GM21723 (cell line): ENCODE measurements at regions not wholly inside any gene's neighbourhood (a gene's known extent, or its start where the extent isn't known, plus 50 kb on each side); places are given as distances from the start of the nearest gene placed in this dataset.
"Not testable (repeated sequence)": the region's sequence is repeated elsewhere in the genome, so short reads cannot be mapped to it uniquely, and the experiment has no call there.

Experiments used
- ATAC-seq: cut with Tn5 transposase; IDR thresholded peaks from one replicate; pipeline ENCODE4 v1.9.1; 2021; ENCODE audit warnings: mild to moderate bottlenecking, moderate library complexity; ENCODE audit not compliant: unreplicated experiment

GRCh38 chr4:13678186-13678924 is 50.8 kb upstream of the BOD1L1 start:
- ATAC-seq: no peak

- ATAC-seq: no peak
These were observed 54.0 kb upstream of the BOD1L1 start for GRCh38 chr4:13681570-13681969.

DNA sequence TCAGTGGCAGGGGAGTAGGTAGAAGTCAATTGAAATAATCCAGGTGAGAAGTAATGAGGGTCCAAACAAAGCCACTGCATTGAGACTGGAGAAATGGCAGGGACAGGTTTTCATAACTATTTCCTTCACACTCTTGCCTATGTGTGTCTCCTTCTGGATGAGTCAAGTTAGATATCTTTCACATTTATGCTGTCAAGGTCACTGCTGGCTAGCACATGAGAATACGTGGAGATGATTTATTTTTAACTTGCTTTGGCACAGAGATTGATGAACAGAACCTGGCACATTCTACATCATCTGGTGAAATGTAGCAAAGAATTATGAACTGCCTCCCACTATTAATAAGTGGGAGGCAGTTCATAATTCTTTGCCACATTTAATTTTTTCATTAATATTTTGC is 66.7 kb upstream of the BOD1L1 start:
- ATAC-seq: no peak

DNA sequence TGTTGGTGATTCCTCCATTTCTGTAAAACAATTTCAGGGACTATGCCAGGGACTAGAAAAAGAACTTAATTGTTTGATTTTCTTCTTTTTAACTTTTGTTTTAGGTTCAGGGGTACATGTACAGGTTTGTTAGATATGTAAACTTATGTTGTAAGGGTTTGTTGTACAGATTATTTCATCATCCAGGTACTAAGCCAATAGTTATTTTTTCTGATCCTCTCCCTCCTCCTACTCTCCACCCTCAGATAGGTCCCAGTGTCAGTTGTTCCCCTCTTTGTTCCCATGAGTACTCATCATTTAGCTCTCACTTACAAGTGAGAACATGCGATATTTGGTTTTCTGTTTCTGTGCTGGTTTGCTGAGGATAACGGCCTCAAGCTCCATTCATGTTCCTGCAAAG is 70.8 kb upstream of the BOD1L1 start:
- no peak for ATAC-seq

GRCh38 chr4:13700021-13700857 is 72.7 kb upstream of the BOD1L1 start:
- no peak for ATAC-seq

DNA sequence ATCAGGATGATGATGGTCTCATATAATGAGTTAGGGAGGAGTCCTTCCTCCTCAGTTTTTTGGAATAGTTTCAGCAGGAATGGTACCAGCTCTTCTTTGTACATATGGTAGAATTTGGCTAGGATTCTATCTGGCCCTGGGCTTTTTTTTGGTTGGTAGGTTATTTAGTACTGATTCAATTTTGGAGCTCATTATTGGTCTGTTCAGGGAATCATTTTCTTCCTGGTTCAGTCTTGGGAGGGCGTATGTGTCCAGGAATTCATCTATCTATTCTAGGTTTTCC is 73.3 kb upstream of the BOD1L1 start:
- ATAC-seq: not testable (repeated sequence)

DNA sequence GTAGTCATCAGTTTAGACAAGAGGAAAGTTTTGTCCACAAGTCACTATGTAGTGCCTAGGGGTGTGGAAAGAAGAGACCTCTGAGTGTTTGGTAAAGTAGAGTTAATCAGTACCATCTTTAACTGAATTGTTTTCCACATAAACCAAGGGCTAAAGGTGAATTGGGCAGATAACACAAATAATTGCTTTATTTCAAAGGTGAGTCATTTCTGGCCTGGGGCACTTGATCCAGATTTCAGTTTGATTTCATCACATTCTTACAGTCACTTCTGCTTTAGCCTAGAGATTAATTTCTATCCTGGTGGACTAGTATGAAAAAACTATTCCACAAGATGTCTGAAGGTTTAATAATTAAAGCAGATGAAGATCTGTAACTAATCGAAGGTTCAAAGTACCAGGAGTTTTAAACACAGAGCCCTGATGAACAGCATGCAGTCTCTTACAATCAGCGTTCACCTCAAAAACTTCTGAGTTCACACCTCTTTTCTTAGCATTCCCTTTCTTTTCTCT is 74.5 kb upstream of the BOD1L1 start:
- no peak for ATAC-seq

DNA sequence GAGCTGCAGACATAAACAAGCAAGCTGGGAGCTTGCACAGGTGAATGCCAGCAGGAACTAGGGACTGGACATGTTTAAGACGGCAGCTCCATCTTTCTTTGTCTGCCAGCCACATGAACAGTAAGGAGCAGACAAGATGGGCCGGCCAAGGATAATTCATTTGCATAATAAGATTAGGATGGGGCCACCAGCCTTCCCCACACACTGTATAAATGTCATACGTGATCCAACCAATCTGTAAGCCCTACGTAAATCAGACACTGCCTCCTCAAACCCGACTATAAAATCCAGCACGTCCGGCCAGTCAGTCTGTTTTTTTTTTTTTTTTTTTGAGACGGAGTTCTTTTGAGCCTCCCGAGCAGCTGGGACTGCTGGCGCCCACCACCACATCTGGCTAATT is 75.6 kb upstream of the BOD1L1 start:
- ATAC-seq: no peak

DNA sequence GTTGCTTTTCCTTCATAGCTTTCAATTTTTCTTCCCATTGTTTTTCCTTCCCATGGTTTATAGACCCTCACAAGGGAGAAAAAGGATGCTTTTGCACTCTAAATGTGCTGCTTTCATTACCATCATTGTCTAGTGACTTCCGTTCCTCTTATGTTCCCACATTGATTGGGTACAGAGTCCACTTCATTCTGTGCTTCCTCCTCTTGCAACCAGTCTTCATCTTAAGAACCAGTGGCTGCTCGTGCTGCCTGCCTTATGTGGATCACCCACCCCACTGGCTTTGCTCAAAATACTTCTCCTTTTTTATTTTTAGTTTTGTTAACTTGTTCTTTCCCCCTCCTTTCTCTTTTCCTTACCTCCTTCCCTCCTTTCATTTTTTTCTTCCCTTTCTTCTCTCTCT is 76.5 kb upstream of the BOD1L1 start:
- ATAC-seq: no peak

GRCh38 chr4:13704761-13705160 is 77.2 kb upstream of the BOD1L1 start:
- no peak for ATAC-seq

- ATAC-seq: no peak
These were observed 78.1 kb upstream of the BOD1L1 start for GRCh38 chr4:13705521-13706041.

DNA sequence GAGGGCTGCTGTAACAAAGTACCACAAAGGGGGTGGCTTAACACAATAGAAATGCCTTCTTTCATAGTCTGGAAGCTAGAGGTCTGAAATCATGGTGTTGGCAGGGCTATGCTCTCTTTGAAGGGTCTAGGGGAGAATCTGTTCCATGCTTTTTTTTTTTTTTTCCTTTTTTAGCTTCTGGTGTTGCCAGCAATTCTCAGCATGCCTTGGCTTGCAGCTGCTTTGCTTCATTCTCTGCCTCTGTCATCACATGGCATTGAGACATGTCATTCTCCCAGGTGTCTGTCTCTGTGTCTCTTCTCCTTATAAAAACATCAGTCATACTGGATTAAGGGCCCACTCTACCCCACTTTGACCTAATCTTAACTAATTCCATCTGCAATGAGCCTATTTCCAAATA is 78.6 kb upstream of the BOD1L1 start:
- ATAC-seq: no peak

- ATAC-seq: no peak
These were observed 79.2 kb upstream of the BOD1L1 start for GRCh38 chr4:13706716-13707115.

DNA sequence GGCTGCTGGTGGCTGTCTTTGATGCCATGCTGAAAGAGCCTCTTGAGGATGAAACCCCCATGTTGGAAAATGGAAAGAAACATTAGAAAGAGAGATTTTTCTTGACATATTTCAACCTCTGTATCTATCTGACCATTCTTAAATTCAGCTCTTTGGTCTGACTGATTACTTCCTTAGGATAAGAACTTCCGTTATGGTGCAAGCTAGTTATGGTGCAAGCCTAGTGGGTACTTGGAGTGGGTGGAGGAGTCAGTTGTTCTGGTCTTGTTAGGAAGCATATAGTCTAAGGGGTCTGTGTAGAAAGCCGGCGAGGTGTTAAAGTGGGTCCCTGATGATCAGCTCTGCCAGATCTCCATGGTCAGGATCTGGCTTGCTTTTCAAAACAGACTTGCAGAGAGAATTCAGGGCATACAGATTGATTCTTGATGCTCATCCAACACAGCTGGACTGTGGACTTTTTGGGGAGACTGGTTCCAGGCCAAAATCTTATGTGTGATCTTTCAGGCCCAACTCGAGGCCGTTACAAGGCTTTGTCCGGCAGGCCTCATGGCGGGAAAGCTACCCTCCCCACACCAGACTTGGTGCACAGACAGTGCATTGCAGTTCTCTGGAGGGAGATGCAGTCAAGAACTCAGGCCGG is 82.8 kb upstream of the BOD1L1 start:
- no peak for ATAC-seq

DNA sequence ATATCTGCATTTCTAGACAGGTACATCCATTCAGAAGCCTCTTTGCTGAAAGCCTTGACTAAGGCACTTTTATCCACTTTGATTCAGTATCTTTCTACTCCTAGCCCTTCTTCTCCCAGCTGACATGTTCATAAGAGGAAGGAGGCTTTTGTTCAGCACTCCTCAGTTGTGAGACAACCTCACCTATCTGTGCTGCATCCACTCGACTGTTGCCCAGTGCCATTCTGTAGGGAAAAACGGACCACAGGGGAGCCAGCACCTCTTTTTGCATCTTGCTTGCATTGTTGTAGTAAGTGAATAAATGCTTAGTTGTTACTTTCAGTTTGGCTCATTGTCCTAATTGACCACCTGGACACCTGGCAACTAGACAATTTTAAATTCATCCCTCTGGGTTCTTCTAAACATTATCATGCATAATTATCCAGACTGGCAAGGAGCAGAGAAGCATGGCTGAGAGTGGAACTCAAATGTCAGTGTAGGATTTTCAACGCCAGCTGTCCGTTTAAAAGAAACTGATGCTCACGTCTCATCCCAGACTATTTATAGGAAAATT is 83.8 kb upstream of the BOD1L1 start:
- ATAC-seq: no peak

- no peak for ATAC-seq
These were observed 94.4 kb upstream of the BOD1L1 start for GRCh38 chr4:13721894-13722293.

- ATAC-seq: no peak
These were observed 95.1 kb upstream of the BOD1L1 start for GRCh38 chr4:13722649-13723048.

DNA sequence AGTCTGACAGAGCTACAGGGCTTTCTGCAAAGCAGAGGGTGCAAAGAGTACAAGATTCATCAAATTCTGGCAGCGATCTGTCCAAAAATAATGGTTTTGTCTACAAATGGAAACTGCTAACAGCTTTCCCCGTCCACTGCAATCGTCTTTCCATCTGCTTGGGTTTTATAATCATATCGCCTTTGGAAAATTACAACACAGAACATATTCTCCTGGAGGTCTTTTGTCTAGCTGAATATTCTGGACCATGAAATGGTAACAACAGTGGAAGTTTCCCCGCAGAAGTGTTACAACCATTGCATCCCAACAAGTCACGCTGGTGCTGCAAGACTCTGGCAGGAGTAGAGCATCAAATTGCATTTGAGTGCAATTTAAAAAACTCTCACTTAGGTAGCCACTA is 101.2 kb upstream of the BOD1L1 start:
- no peak for ATAC-seq

DNA sequence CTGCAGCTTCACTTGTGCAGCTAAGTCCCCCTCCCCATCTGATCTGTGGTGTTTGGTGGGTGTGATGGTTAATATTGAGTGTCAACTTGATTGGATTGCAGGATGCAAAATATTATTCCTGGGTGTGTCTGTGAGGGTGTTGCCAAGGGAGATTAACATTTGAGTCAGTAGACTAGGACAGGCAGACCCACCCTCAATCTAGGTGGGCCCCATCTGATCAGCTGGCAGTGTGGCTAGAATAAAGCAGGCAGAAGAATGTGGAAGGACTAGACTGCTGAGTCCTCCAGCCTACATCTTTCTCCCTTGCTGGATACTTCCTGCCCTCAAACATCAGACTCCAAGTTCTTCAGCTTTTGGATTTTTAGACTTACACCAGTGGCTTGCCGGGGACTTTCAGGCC is 103.5 kb upstream of the BOD1L1 start:
- ATAC-seq: no peak

DNA sequence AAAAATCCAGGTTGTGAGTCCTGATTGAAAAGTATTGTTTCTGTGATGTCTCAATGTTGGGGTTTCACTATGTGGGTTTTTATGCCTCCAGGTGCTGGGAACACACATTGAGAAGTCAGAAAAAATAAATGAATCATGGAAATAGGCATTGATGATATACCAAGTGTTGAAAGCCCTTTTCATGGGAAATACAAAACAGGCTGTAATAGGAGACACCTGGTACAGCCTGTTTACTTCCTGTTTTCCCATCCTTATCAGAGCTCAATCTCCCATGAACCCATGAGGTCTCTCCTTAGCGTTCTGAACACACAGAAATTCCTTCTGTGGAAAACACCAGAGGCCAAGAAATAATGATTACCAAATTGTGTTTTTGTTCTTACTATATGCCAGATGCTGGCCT is 106.3 kb upstream of the BOD1L1 start:
- no peak for ATAC-seq

DNA sequence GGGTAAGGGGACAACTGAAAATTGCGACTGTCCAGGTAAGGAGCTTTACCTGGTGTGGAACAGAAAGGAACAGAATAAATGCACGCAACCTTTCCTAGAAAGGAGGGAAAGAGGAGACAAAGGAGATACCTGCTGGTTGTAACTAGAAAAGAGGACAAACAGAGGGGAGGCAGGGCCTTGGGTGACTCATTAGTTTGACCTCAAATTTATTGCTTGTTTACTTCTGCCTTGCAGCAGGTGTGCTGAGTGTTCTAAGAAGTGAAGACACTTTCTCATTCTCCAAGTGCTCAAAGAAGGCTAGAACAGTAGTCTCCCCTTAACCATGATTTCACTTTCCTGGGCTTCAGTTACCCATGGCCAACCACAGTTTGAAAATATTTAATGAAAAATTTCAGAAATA is 123.1 kb upstream of the BOD1L1 start:
- ATAC-seq: no peak
